GM12878 (cell line): ENCODE measurements at regions not wholly inside any gene's neighbourhood (a gene's known extent, or its start where the extent isn't known, plus 50 kb on each side); places are given as distances from the start of the nearest gene placed in this dataset.

Experiments
- ATAC-seq: fragments of 200-7000 bp; cut with Tn5 transposase; 3 replicates; pipeline ENCODE4 v1.9.1; 2020; ENCODE audit warnings: mild to moderate bottlenecking, moderate library complexity
- BruUV-seq: library from RNA; stranded (reverse); fragments of 400-500 nt; replicated peaks from 2 replicates; lab custom pipeline; 2021; lab: Mats Ljungman, UMichigan
- CTCF ChIA-PET: fragments of 300-600 bp; sonication (Branson Sonifier 250); formaldehyde crosslinking; extraction: SDS; loops from one replicate; lab custom pipeline; 2021; ENCODE audit warnings: inconsistent platforms; lab: Yijun Ruan, JAX
- POLR2A ChIA-PET: fragments of 350-600 bp; formaldehyde crosslinking; extraction: SDS; loops from one replicate; lab custom pipeline; 2021; ENCODE audit warnings: inconsistent platforms; lab: Charles Lee
- RAD21 ChIA-PET: fragments of 300-600 bp; sonication (Branson Sonifier 250); formaldehyde crosslinking; loops from one replicate; lab custom pipeline; 2023; ENCODE audit warnings: antibody characterized with exemption; ENCODE audit not compliant: unreplicated experiment; lab: Charles Lee
- SMC1A ChIA-PET: fragments of 300-600 bp; sonication (Branson Sonifier 250); formaldehyde crosslinking; loops from one replicate; lab custom pipeline; 2023; ENCODE audit not compliant: unreplicated experiment, uncharacterized antibody; lab: Charles Lee
- DNase-seq: peaks from one replicate; pipeline ENCODE4 v3.0.0-alpha.2; 2011; ENCODE audit warnings: low read depth, low spot score
- FAIRE-seq: peaks from 3 replicates; lab custom pipeline; 2011; peaks lifted over from hg19 to GRCh38; lab: Jason Lieb, UNC
- H2AFZ ChIP-seq: 2 replicates; pipeline ENCODE4 v1.6.0; 2011; ENCODE audit warnings: low read depth, low read length, control low read depth; ENCODE audit not compliant: control insufficient read depth
- H3K27ac ChIP-seq: 2 replicates; pipeline ENCODE4 v1.5.1; 2011; ENCODE audit warnings: control low read depth; ENCODE audit not compliant: control insufficient read depth, insufficient read depth
- H3K27me3 ChIP-seq, 2 experiments: replicated peaks in 1 of 2; 2 replicates each; pipeline versions ENCODE4 v1.6.0 to v1.6.1; 2011; ENCODE audit warnings: low read length in 1 of 2; ENCODE audit not compliant: control insufficient read depth in 2 of 2, insufficient read depth in 2 of 2
- H3K36me3 ChIP-seq, 2 experiments: 2 replicates each; pipeline ENCODE4 v1.5.1; 2011; ENCODE audit warnings: low read length in 1 of 2; ENCODE audit not compliant: control insufficient read depth in 2 of 2, insufficient read depth in 2 of 2
- H3K4me1 ChIP-seq: 2 replicates; pipeline ENCODE4 v1.6.1; 2011; ENCODE audit warnings: mild to moderate bottlenecking, low read length, moderate library complexity, mixed read lengths; ENCODE audit not compliant: control insufficient read depth, insufficient read depth
- H3K4me2 ChIP-seq: 2 replicates; pipeline ENCODE4 v1.6.0; 2011; ENCODE audit warnings: control low read depth; ENCODE audit not compliant: control insufficient read depth, insufficient read depth
- H3K4me3 ChIP-seq: fragments of 200-600 bp; sonication (generic); 2 replicates; pipeline ENCODE4 v1.5.1; 2016
- H3K79me2 ChIP-seq: 2 replicates; pipeline ENCODE4 v1.6.0; 2011; ENCODE audit warnings: low read length; ENCODE audit not compliant: control insufficient read depth, insufficient read depth
- H3K9ac ChIP-seq: 2 replicates; pipeline ENCODE4 v1.8.0; 2011; ENCODE audit warnings: low read length, control low read depth, mixed read lengths; ENCODE audit not compliant: control insufficient read depth, insufficient read depth
- H3K9me3 ChIP-seq: replicated peaks from 3 replicates; pipeline ENCODE4 v1.5.1; 2011; ENCODE audit warnings: mild to moderate bottlenecking, low read length; ENCODE audit not compliant: control insufficient read depth, insufficient read depth
- H4K20me1 ChIP-seq: 2 replicates; pipeline ENCODE4 v1.6.0; 2011; ENCODE audit not compliant: control insufficient read depth, insufficient read depth
- CHD4 ChIP-seq: fragments of 200-600 bp; sonication (generic); IDR thresholded peaks from 2 replicates; pipeline ENCODE4 v1.6.1; 2016; ENCODE audit warnings: mild to moderate bottlenecking
- FOXK2 ChIP-seq: fragments of 450-650 bp; IDR thresholded peaks from 2 replicates; pipeline ENCODE4 v1.6.1; 2017; ENCODE audit warnings: mild to moderate bottlenecking, moderate library complexity
- HDAC2 ChIP-seq: fragments of 200-600 bp; sonication (generic); IDR thresholded peaks from 2 replicates; pipeline ENCODE4 v1.6.1; 2017
- MEF2A ChIP-seq: IDR thresholded peaks from 2 replicates; pipeline ENCODE4 v1.6.1; 2011; ENCODE audit warnings: low read depth, mild to moderate bottlenecking, low read length, moderate library complexity; ENCODE audit not compliant: insufficient read depth
- NFXL1 ChIP-seq: fragments of 450-650 bp; IDR thresholded peaks from 2 replicates; pipeline ENCODE4 v1.6.1; 2017; ENCODE audit warnings: antibody characterized with exemption, mild to moderate bottlenecking, borderline replicate concordance
- RBBP5 ChIP-seq: fragments of 200-600 bp; sonication (generic); conservative IDR thresholded peaks from 2 replicates; pipeline ENCODE4 v1.6.1; 2016
- SREBF1 ChIP-seq: IDR thresholded peaks from 2 replicates; pipeline ENCODE4 v1.6.1; 2012; ENCODE audit warnings: mild to moderate bottlenecking, low read length
- TARDBP ChIP-seq: IDR thresholded peaks from 2 replicates; pipeline ENCODE4 v1.6.1; 2016; ENCODE audit warnings: borderline replicate concordance
- WRNIP1 ChIP-seq: IDR thresholded peaks from 2 replicates; pipeline ENCODE4 v1.6.1; 2011; ENCODE audit warnings: low read depth, low read length, improper control_type of control experiment, borderline replicate concordance
- YY1 ChIP-seq: IDR thresholded peaks from 2 replicates; pipeline ENCODE4 v1.6.1; 2011; ENCODE audit warnings: low read depth, mild to moderate bottlenecking, low read length
- ZNF217 ChIP-seq: fragments of 450-650 bp; IDR thresholded peaks from 2 replicates; pipeline ENCODE4 v1.6.1; 2017; ENCODE audit warnings: antibody characterized with exemption, mild to moderate bottlenecking
- ZZZ3 ChIP-seq: IDR thresholded peaks from 2 replicates; pipeline ENCODE4 v1.6.1; 2011; ENCODE audit warnings: low read depth; ENCODE audit not compliant: control insufficient read depth, insufficient read length
- WGBS: methylation state at CpG from one replicate; pipeline ENCODE4 v1.1.6; 2016; ENCODE audit warnings: low lambda C conversion rate; ENCODE audit not compliant: insufficient replicate concordance, insufficient coverage; ENCODE audit errors: missing lambda C conversion rate; 5-methylcytosine and 5-hydroxymethylcytosine counted together
- in situ Hi-C: fragments of 300-500 bp; cut with MboI; formaldehyde crosslinking; loops from 9 replicates; pipeline ENCODE4 v1.14.3; 2018; ENCODE audit warnings: mixed read lengths
- intact Hi-C: fragments of 100-400 bp; cut with micrococcal nuclease; formaldehyde crosslinking; loops from one replicate; pipeline ENCODE4 v1.14.2; 2022; ENCODE audit not compliant: unreplicated experiment
- TF ChIP-seq, protein P1 (sequence below): IDR thresholded peaks from 2 replicates; pipeline ENCODE4 v1.6.1; 2011; ENCODE audit warnings: borderline replicate concordance, low read depth, mild to moderate bottlenecking, moderate library complexity, low read length; ENCODE audit not compliant: insufficient read depth, poor library complexity, severe bottlenecking
- TF ChIP-seq, protein P2 (sequence below): fragments of 450-650 bp; formaldehyde crosslinking; IDR thresholded peaks from 2 replicates; pipeline ENCODE4 v1.5.0; 2022; ENCODE audit warnings: mild to moderate bottlenecking, missing genetic modification characterization

- WGBS = 95% methylated on average over 1 of the region's 1 CpG
- intact Hi-C loops = no loop called here
- Histone ChIP-seq H3K4me1 (no peaks in the 10 kb centered on the region), H3K9ac (no peak overlapping the region), H4K20me1 (no peaks in the 10 kb centered on the region), H3K4me2 (no peak overlapping the region), H3K27ac (no peak overlapping the region), H2AFZ (no peak overlapping the region), H3K9me3 (no peaks in the 10 kb centered on the region), H3K36me3 (no peaks in the 10 kb centered on the region), H3K79me2 (no peaks in the 10 kb centered on the region), H3K4me3 (no peak overlapping the region), H3K27me3 (peaks cover 0 to 2% of the 10 kb centered on the region in 2 experiments; a peak in 2 of 4 replicates)
- ChIA-PET CTCF (interaction anchor here (1.1 kb wide), 1 partner anchor 157 kb away, joined by 3 read pairs; no protein-coding TSS in a partner anchor), SMC1A (no interaction called here), RAD21 (no interaction called here), POLR2A (no interaction called here)
- no peak for FAIRE-seq
- no peak for DNase-seq
- ATAC-seq = no peak
- TF ChIP-seq ZNF217 (no peak), TARDBP (no peak), MEF2A (no peak), WRNIP1 (no peak), RBBP5 (no peak), FOXK2 (no peak), HDAC2 (no peak), NFXL1 (no peak), ZZZ3 (no peak), CHD4 (no peak), SREBF1 (no peak), YY1 (no peak)
- TF ChIP-seq, protein P1, sequence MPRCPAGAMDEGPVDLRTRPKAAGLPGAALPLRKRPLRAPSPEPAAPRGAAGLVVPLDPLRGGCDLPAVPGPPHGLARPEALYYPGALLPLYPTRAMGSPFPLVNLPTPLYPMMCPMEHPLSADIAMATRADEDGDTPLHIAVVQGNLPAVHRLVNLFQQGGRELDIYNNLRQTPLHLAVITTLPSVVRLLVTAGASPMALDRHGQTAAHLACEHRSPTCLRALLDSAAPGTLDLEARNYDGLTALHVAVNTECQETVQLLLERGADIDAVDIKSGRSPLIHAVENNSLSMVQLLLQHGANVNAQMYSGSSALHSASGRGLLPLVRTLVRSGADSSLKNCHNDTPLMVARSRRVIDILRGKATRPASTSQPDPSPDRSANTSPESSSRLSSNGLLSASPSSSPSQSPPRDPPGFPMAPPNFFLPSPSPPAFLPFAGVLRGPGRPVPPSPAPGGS = no peak
- TF ChIP-seq, protein P2, sequence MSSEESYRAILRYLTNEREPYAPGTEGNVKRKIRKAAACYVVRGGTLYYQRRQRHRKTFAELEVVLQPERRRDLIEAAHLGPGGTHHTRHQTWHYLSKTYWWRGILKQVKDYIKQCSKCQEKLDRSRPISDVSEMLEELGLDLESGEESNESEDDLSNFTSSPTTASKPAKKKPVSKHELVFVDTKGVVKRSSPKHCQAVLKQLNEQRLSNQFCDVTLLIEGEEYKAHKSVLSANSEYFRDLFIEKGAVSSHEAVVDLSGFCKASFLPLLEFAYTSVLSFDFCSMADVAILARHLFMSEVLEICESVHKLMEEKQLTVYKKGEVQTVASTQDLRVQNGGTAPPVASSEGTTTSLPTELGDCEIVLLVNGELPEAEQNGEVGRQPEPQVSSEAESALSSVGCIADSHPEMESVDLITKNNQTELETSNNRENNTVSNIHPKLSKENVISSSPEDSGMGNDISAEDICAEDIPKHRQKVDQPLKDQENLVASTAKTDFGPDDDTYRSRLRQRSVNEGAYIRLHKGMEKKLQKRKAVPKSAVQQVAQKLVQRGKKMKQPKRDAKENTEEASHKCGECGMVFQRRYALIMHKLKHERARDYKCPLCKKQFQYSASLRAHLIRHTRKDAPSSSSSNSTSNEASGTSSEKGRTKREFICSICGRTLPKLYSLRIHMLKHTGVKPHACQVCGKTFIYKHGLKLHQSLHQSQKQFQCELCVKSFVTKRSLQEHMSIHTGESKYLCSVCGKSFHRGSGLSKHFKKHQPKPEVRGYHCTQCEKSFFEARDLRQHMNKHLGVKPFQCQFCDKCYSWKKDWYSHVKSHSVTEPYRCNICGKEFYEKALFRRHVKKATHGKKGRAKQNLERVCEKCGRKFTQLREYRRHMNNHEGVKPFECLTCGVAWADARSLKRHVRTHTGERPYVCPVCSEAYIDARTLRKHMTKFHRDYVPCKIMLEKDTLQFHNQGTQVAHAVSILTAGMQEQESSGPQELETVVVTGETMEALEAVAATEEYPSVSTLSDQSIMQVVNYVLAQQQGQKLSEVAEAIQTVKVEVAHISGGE = no peak
- BruUV-seq = no TSS peak
- in situ Hi-C loops = no loop called here
Measured at GRCh38 chr6:105769197-105769596, 316.9 kb upstream of the PRDM1 start.
